ENCODE measurements at regions not wholly inside any gene's neighbourhood (a gene's known extent, or its start where the extent isn't known, plus 50 kb on each side); places are given as distances from the start of the nearest gene placed in this dataset.

GRCh38 chr16:85311741-85312140 is 199.5 kb upstream of the CIBAR2 start:
- POLR2A ChIA-PET (ENCODE audit: unreplicated experiment): no interaction called here
- no peak overlapping the region for H4K5ac ChIP-seq (ENCODE audit: low read depth, low read length)
- no TSS peak for BruUV-seq (replicated peaks)

More at GRCh38 chr16:85311741-85312140, 199.5 kb upstream of the CIBAR2 start:
- TF ChIP-seq, protein P1, sequence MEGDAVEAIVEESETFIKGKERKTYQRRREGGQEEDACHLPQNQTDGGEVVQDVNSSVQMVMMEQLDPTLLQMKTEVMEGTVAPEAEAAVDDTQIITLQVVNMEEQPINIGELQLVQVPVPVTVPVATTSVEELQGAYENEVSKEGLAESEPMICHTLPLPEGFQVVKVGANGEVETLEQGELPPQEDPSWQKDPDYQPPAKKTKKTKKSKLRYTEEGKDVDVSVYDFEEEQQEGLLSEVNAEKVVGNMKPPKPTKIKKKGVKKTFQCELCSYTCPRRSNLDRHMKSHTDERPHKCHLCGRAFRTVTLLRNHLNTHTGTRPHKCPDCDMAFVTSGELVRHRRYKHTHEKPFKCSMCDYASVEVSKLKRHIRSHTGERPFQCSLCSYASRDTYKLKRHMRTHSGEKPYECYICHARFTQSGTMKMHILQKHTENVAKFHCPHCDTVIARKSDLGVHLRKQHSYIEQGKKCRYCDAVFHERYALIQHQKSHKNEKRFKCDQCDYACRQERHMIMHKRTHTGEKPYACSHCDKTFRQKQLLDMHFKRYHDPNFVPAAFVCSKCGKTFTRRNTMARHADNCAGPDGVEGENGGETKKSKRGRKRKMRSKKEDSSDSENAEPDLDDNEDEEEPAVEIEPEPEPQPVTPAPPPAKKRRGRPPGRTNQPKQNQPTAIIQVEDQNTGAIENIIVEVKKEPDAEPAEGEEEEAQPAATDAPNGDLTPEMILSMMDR (conservative IDR thresholded peaks at IDR 0.05; ENCODE audit: low read depth, low read length): no peak
- TF ChIP-seq MAFK (IDR thresholded peaks at IDR 0.05; ENCODE audit: low read depth, low read length) (no peak), SMC3 (IDR thresholded peaks at IDR 0.05; ENCODE audit: low read depth, low read length) (no peak), MXI1 (IDR thresholded peaks at IDR 0.05; ENCODE audit: borderline replicate concordance, low read depth, low read length) (no peak), MAZ (IDR thresholded peaks at IDR 0.05; ENCODE audit: borderline replicate concordance, low read depth, low read length) (no peak), FOS (IDR thresholded peaks at IDR 0.05; ENCODE audit: low read depth, low read length) (no peak), CEBPB (IDR thresholded peaks at IDR 0.05; ENCODE audit: low read depth, low read length) (no peak), BHLHE40 (IDR thresholded peaks at IDR 0.05; ENCODE audit: low read depth, low read length) (no peak), POLR2A (IDR thresholded peaks at IDR 0.05; ENCODE audit: low read depth, low read length) (no peak), RFX5 (IDR thresholded peaks at IDR 0.05; ENCODE audit: low read depth, low read length) (no peak), CHD1 (IDR thresholded peaks at IDR 0.05; ENCODE audit: low read depth, low read length) (no peak), NFE2L2 (IDR thresholded peaks at IDR 0.05; ENCODE audit: low read depth, low read length) (no peak), ELK1 (IDR thresholded peaks at IDR 0.05; ENCODE audit: borderline replicate concordance, low read depth, low read length) (no peak), RCOR1 (IDR thresholded peaks at IDR 0.05; ENCODE audit: insufficient replicate concordance, low read length) (no peak), RAD21 (IDR thresholded peaks at IDR 0.05; ENCODE audit: low read length) (no peak)
- TF ChIP-seq, protein P2, sequence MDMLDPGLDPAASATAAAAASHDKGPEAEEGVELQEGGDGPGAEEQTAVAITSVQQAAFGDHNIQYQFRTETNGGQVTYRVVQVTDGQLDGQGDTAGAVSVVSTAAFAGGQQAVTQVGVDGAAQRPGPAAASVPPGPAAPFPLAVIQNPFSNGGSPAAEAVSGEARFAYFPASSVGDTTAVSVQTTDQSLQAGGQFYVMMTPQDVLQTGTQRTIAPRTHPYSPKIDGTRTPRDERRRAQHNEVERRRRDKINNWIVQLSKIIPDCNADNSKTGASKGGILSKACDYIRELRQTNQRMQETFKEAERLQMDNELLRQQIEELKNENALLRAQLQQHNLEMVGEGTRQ (IDR thresholded peaks at IDR 0.05; ENCODE audit: low read depth, low read length): no peak
- H3K4me2 ChIP-seq (ENCODE audit: low read depth, low read length): no peak overlapping the region
- CTCF ChIA-PET: no interaction called here
- no peak overlapping the region for H2BK20ac ChIP-seq (ENCODE audit: low read depth, low read length)
- H2BK5ac ChIP-seq (ENCODE audit: low read depth, low read length, poor library complexity, severe bottlenecking): no peak overlapping the region
- H3K18ac ChIP-seq (ENCODE audit: low read depth, low read length): no peak overlapping the region
- peaks cover 84% of the 10 kb centered on the region for H4K20me1 ChIP-seq (ENCODE audit: insufficient read depth, low read length)
- in situ Hi-C loops (cut with MboI; ENCODE audit: low sequenced_read_pairs) (no loop called here), intact Hi-C loops (cut with micrococcal nuclease) (no loop called here), dilution Hi-C loops (cut with HindIII; ENCODE audit: low sequenced_read_pairs, unreplicated experiment) (no loop called here)
- H4K91ac ChIP-seq (ENCODE audit: insufficient read depth, low read depth, low read length): no peak overlapping the region
- WGBS, 2 experiments (ENCODE audit: extremely low coverage in 2 of 2, insufficient read length in 1 of 2): no CpG with 5 or more reads among the region's 14 CpGs
- no peak overlapping the region for H3K14ac ChIP-seq (replicated peaks; ENCODE audit: low read depth, low read length)
- no peak overlapping the region for H4K8ac ChIP-seq (ENCODE audit: low read depth in 2 of 2, low read length in 2 of 2)
- ATAC-seq (ENCODE audit: low read depth) (no peak), DNase-seq (no peak)
- no peaks in the 10 kb centered on the region for H3K36me3 ChIP-seq (ENCODE audit: control insufficient read depth, insufficient read depth, low read length)
- H3K23ac ChIP-seq (ENCODE audit: low read depth, low read length): no peak overlapping the region
- no peaks in the 10 kb centered on the region for H3K9me3 ChIP-seq (ENCODE audit: control insufficient read depth, insufficient read depth, low read length)
- no peak overlapping the region for H2BK120ac ChIP-seq (ENCODE audit: low read depth, low read length)
- H3K9ac ChIP-seq (ENCODE audit: low read depth, low read length): no peak overlapping the region
- H2BK15ac ChIP-seq (ENCODE audit: low read depth, low read length): no peak overlapping the region
- no peaks in the 10 kb centered on the region for H3K9me1 ChIP-seq (ENCODE audit: insufficient read depth, low read length)
- no peak overlapping the region for H2AK9ac ChIP-seq (replicated peaks; ENCODE audit: low read depth, low read length, poor library complexity)
- peak overlapping the region; percentile 61 for H2AFZ ChIP-seq (replicated peaks; ENCODE audit: low read length, poor library complexity)
- no peak overlapping the region for H3K4me3 ChIP-seq (ENCODE audit: insufficient read depth, low read depth, low read length)
- no peak overlapping the region for H3K27ac ChIP-seq (ENCODE audit: insufficient read depth, low read length)
- peaks cover 31 to 53% of the 10 kb centered on the region in 2 experiments for H3K79me1 ChIP-seq (ENCODE audit: low read depth in 1 of 2, low read length in 2 of 2)
- H3K27me3 ChIP-seq (ENCODE audit: control insufficient read depth, insufficient read depth, low read length): no peaks in the 10 kb centered on the region
- no peak overlapping the region for H3K56ac ChIP-seq (ENCODE audit: extremely low read depth, insufficient read depth, low read length)
- peaks cover 14% of the 10 kb centered on the region for H3K4me1 ChIP-seq (ENCODE audit: control insufficient read depth, insufficient read depth, low read length)
- H2AK5ac ChIP-seq (ENCODE audit: low read depth, low read length): no peak overlapping the region
- H3K4ac ChIP-seq (ENCODE audit: low read depth, low read length): no peak overlapping the region

All from IMR-90 (cell line).